Spinal cord (tissue), 9 donors: ENCODE measurements at regions not wholly inside any gene's neighbourhood (a gene's known extent, or its start where the extent isn't known, plus 50 kb on each side); places are given as distances from the start of the nearest gene placed in this dataset.
A peak's percentile ranks its signal among the peaks of the same experiment; 100 is the strongest.

Experiments
- DNase-seq, 6 donors: peaks; one replicate each; pipeline versions ENCODE4 v3.0.0 to v3.0.0-alpha.2; 2013 to 2015; ENCODE audit warnings: low spot score in 6 of 6, low read depth in 4 of 6
- H3K27ac ChIP-seq: one replicate; pipeline ENCODE4 v1.5.1; 2013; ENCODE audit warnings: low read depth, low read length, control low read depth
- H3K27me3 ChIP-seq: one replicate; pipeline ENCODE4 v1.6.1; 2013; ENCODE audit warnings: low read length; ENCODE audit not compliant: control insufficient read depth, insufficient read depth
- H3K36me3 ChIP-seq: one replicate; pipeline ENCODE4 v1.6.1; 2013; ENCODE audit warnings: low read length; ENCODE audit not compliant: control insufficient read depth, insufficient read depth
- H3K4me1 ChIP-seq: one replicate; pipeline ENCODE4 v1.6.1; 2013; ENCODE audit warnings: low read length; ENCODE audit not compliant: control insufficient read depth, insufficient read depth
- H3K4me3 ChIP-seq: one replicate; pipeline ENCODE4 v1.5.1; 2013; ENCODE audit warnings: low read depth, low read length, control low read depth
- H3K9me3 ChIP-seq: one replicate; pipeline ENCODE4 v1.6.1; 2013; ENCODE audit warnings: low read length; ENCODE audit not compliant: control insufficient read depth, insufficient read depth
- WGBS: methylation state at CpG from one replicate; pipeline ENCODE4 v1.1.5; 2013; ENCODE audit warnings: missing lambda C conversion rate; ENCODE audit not compliant: insufficient coverage; 5-methylcytosine and 5-hydroxymethylcytosine counted together
- donor health status: healthy.

DNA sequence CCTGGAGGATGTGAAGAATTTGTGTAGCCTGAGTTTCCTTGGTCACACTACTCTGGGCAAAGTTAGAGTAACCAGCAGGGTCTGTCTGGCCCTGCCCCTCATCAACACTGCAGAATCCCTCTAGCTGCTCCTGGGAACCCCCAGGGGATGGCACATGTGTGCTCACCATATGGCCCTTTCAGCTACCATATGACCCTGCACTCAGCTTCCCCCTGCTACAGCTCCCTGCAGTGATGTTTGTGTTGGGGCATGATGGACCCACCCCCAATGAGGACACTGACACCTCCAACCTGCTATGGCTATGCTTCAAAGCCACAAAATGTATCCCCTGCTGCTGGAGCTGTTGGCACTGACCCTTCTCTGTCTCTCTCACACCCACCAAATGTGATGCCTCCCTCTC is 152.7 kb downstream of the SNX18 start:
- Histone ChIP-seq H3K9me3 (no peaks in the 10 kb centered on the region), H3K27me3 (no peaks in the 10 kb centered on the region), H3K27ac (no peak overlapping the region), H3K4me1 (no peaks in the 10 kb centered on the region), H3K36me3 (no peaks in the 10 kb centered on the region), H3K4me3 (no peak overlapping the region)
- no peak for DNase-seq

DNA sequence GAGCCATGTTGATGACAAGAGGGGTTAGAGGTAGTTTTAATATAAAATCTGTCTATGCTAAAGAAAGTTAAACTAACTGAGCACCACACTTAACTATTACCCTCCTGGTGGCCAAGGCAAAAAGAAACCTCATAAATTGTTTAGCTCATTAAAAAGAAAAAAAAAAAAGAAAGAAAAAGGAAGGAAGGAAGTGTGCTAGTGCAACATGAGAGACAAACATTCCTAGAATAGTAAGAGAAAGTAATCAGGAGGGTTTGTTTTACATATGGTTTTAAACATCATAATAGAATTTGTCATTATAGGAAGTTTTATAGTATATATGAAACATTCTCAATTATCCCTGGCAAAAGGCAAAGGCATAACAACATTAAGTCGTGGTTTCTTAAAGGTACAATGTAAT is 152.3 kb downstream of the SNX18 start:
- Histone ChIP-seq H3K4me1 (no peaks in the 10 kb centered on the region), H3K9me3 (no peaks in the 10 kb centered on the region), H3K27ac (no peak overlapping the region), H3K36me3 (no peaks in the 10 kb centered on the region), H3K4me3 (no peak overlapping the region), H3K27me3 (no peaks in the 10 kb centered on the region)
- WGBS, result no CpG with 5 or more reads among the region's 1 CpG
- DNase-seq, result no peak

DNA sequence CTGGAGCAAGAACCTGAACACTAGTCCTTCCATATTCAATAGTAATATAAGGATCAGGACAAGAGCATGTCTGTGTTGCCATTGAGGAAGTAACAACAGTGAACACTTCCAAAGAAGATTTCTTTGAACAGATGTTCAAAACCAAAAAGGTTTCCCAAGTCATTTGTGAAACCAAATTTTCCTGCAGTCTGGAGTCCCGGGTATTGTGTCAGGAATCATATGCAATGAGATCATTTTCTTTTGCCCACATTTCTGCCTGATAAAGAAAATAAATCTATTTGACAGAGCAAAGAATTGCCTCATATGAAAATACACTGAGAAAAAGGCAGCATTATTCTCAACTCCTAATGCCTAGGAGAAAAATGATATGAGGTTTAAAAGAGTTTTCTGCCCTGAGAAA is 151.7 kb downstream of the SNX18 start:
- no peak overlapping the region for H3K27ac ChIP-seq
- H3K36me3 ChIP-seq, result no peaks in the 10 kb centered on the region
- H3K27me3 ChIP-seq, result no peaks in the 10 kb centered on the region
- no CpG with 5 or more reads among the region's 1 CpG for WGBS
- no peak overlapping the region for H3K4me3 ChIP-seq
- H3K4me1 ChIP-seq, result no peaks in the 10 kb centered on the region
- DNase-seq, result no peak
- no peaks in the 10 kb centered on the region for H3K9me3 ChIP-seq

DNA sequence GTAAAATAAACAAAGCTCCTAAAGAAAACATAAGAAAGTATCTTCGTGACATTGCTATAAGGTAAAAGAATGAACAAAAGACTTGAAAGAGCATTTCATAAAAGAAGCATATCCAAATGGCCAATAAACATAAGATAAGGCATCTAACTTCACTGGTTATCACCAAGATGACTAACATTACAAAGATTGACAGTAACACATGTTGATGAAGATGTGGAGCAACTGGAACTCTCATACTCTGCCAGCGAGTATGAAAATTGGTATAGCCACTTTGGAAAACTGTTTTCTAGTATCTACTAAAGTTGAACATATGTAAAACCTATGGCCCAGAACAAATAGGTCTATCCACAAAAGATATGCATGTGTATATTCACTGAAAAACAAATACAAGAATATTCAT is 150.5 kb downstream of the SNX18 start:
- Histone ChIP-seq H3K4me1 (no peaks in the 10 kb centered on the region), H3K9me3 (no peaks in the 10 kb centered on the region), H3K27ac (no peak overlapping the region), H3K4me3 (no peak overlapping the region), H3K36me3 (no peaks in the 10 kb centered on the region), H3K27me3 (no peaks in the 10 kb centered on the region)
- WGBS, result no CpG with 5 or more reads among the region's 2 CpGs
- no peak for DNase-seq

DNA sequence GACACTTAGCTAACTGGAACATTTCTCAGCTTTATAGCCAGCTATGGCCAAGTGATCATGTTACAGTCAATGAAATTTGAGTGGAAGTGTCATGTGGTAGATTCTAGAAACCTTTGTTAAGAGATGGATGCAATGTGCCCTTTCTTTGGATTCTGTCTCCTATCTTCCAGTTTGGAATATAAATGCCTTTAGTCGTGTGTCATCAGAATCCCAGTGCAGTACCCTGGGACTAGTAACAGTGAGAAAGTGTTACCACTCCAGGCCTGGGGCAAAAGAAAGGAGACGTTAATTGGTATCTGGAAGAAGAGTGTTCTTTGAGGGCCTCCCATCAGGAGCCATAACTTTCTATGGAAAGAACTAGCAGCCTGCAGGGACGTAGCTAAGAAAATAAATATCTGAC is 149.6 kb downstream of the SNX18 start:
- no peaks in the 10 kb centered on the region for H3K4me1 ChIP-seq
- DNase-seq, result no peak
- no peaks in the 10 kb centered on the region for H3K36me3 ChIP-seq
- no peaks in the 10 kb centered on the region for H3K27me3 ChIP-seq
- no peak overlapping the region for H3K4me3 ChIP-seq
- no peaks in the 10 kb centered on the region for H3K9me3 ChIP-seq
- H3K27ac ChIP-seq, result no peak overlapping the region
- WGBS, result 100% methylated on average over 1 of the region's 3 CpGs

DNA sequence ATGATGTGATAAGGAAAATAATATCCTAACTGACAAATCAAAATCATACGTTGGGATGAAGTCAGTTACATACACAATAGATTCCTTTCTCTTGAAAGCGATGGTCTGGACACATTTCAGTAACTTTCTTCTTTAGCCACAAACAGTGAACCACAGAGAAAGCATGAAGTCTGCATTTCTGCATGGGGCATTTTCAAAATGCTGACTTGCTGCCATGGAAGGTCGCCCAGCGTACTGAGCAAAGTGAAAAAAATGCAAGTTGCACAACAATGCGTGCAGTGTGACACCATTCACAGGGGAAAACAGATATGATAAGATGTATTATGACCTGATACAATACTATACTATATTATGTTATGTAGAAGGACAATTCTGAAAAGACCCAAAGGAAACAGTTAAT is 146.3 kb downstream of the SNX18 start:
- Histone ChIP-seq H3K36me3 (no peaks in the 10 kb centered on the region), H3K27me3 (no peaks in the 10 kb centered on the region), H3K9me3 (no peaks in the 10 kb centered on the region), H3K4me1 (no peaks in the 10 kb centered on the region), H3K4me3 (no peak overlapping the region), H3K27ac (peak overlapping the region; percentile 37)
- WGBS, result 35% methylated on average over 3 of the region's 5 CpGs
- DNase-seq, result peak in 2 of 6 donors; percentile 24 to 65

DNA sequence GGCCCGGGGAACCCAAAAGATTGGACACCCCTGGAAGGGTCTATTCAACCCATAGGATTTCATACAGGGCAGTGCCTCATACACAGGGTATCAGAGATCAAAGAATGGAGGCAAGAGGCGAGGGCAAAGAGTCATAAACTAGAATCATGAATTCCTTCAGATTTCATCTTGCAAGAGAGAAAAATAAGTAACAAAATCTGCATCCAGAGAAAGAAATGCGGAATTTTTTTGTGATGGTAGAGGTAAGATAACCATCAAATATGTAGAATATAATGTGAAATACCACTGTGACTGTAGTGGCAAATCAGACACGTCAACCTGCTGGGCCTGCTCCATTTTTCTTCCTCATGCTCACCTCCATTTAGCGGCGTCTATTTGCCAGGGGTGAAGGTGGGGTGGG is 143.6 kb downstream of the SNX18 start:
- 100% methylated on average over 1 of the region's 6 CpGs for WGBS
- no peaks in the 10 kb centered on the region for H3K36me3 ChIP-seq
- H3K27ac ChIP-seq, result no peak overlapping the region
- no peaks in the 10 kb centered on the region for H3K27me3 ChIP-seq
- H3K9me3 ChIP-seq, result no peaks in the 10 kb centered on the region
- no peak overlapping the region for H3K4me3 ChIP-seq
- DNase-seq, result no peak
- no peaks in the 10 kb centered on the region for H3K4me1 ChIP-seq

DNA sequence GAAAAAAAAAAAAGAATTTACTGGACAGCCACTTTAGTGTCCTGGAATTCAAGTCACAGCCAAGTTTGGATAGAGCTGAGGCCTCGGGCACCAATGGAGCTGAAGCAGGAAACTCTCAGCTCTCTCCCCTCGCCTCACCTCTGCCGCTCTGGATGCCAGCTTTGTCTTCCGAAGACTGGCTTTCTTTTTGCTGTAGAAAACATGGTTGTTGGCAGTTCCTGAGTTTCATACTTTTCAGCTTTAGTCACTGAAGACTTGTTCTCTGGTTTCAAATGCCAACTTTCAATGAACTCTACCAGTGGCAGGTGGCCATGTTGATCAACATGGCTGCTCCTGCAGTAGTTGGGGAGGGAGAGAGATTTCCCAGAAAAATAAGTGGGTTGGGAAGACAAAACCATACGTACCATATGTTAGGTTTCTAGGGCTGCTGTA is 142.2 kb downstream of the SNX18 start:
- Histone ChIP-seq H3K27me3 (no peaks in the 10 kb centered on the region), H3K27ac (no peak overlapping the region), H3K9me3 (no peaks in the 10 kb centered on the region), H3K4me1 (no peaks in the 10 kb centered on the region), H3K4me3 (no peak overlapping the region), H3K36me3 (no peaks in the 10 kb centered on the region)
- peak in 1 of 6 donors; percentile 77 for DNase-seq
- 67% methylated on average over 1 of the region's 5 CpGs for WGBS

DNA sequence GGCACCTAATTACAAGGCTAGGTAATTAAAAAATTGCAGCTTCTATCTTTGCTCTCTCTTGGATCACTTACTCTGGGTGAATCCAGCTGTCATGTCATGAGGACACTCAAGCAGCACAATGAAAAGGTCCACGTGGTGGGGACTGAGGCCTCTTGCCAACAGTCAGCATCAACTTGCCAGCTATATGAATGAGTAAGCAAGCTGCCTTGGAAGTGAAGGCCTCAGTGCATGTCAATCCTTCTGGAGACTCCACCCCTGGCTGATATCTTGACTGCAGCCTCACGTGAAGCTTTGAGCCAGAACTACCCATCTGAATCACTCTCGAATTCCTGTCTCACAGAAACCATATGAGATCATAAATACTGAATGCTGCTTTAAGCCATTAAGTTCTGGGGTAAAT is 140.5 kb downstream of the SNX18 start:
- no peaks in the 10 kb centered on the region for H3K36me3 ChIP-seq
- H3K4me3 ChIP-seq, result no peak overlapping the region
- no peak overlapping the region for H3K27ac ChIP-seq
- DNase-seq, result peak in 1 of 6 donors; percentile 18
- H3K9me3 ChIP-seq, result no peaks in the 10 kb centered on the region
- no peaks in the 10 kb centered on the region for H3K27me3 ChIP-seq
- no CpG with 5 or more reads among the region's 3 CpGs for WGBS
- no peaks in the 10 kb centered on the region for H3K4me1 ChIP-seq

DNA sequence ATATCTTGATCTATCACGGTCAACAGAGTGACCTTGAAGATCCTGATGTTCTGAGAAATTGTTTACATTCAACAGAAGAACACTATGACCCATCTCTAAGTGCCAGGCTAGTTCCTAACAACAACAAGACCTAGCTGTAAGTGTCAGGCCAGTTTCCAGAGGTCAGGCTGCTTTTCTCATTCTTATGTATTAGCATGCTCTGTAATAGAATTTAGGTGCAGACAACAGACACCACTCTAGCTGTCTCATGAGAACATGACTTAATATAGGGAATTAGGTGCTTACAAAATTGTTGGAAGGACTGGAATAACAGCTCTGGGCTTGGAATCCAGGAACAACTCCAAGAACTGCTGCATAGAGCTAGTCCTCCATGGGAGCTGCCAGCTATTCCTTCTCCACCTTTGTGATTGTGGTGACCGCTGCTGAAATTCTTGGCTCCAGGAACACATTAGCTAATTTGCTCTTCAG is 138.7 kb downstream of the SNX18 start:
- Histone ChIP-seq H3K27ac (no peak overlapping the region), H3K36me3 (no peaks in the 10 kb centered on the region), H3K4me1 (peaks cover 4% of the 10 kb centered on the region), H3K27me3 (no peaks in the 10 kb centered on the region), H3K4me3 (no peak overlapping the region), H3K9me3 (no peaks in the 10 kb centered on the region)
- peak in 1 of 6 donors; percentile 26 for DNase-seq
- no CpG with 5 or more reads among the region's 2 CpGs for WGBS
